Lower leg skin (tissue), 4 donors: ENCODE measurements at regions not wholly inside any gene's neighbourhood (a gene's known extent, or its start where the extent isn't known, plus 50 kb on each side); places are given as distances from the start of the nearest gene placed in this dataset.

ENCODE experiments used
- DNase-seq, 2 donors: peaks; one replicate each; pipeline ENCODE4 v3.0.0-alpha.2; 2019; ENCODE audit warnings: low spot score in 2 of 2
- H3K4me3 ChIP-seq: fragments of 200-600 bp; sonication (generic); 2 replicates; pipeline ENCODE4 v1.5.1; 2017; ENCODE audit warnings: mild to moderate bottlenecking, low read depth; ENCODE audit not compliant: poor library complexity, severe bottlenecking
- POLR2A ChIP-seq, 2 donors: fragments of 450-650 bp; IDR thresholded peaks; one replicate each; pipeline ENCODE4 v1.6.1; 2016 to 2017; ENCODE audit warnings: antibody characterized with exemption in 2 of 2, mild to moderate bottlenecking in 1 of 2, moderate library complexity in 1 of 2
- WGBS, 2 donors: methylation state at CpG; one replicate each; pipeline ENCODE4 v1.1.5; 2018; 5-methylcytosine and 5-hydroxymethylcytosine counted together
- intact Hi-C: fragments of 100-400 bp; cut with DNase I; formaldehyde crosslinking; loops from one replicate; pipeline ENCODE4 v1.15.0; 2023; ENCODE audit warnings: low total_unique reads
- TF ChIP-seq, protein P1 (sequence below), 3 donors: fragments of 450-650 bp; IDR thresholded peaks; one replicate each; pipeline ENCODE4 v1.5.1; 2016; ENCODE audit warnings: antibody characterized with exemption in 3 of 3, mild to moderate bottlenecking in 3 of 3, moderate library complexity in 2 of 3

DNA sequence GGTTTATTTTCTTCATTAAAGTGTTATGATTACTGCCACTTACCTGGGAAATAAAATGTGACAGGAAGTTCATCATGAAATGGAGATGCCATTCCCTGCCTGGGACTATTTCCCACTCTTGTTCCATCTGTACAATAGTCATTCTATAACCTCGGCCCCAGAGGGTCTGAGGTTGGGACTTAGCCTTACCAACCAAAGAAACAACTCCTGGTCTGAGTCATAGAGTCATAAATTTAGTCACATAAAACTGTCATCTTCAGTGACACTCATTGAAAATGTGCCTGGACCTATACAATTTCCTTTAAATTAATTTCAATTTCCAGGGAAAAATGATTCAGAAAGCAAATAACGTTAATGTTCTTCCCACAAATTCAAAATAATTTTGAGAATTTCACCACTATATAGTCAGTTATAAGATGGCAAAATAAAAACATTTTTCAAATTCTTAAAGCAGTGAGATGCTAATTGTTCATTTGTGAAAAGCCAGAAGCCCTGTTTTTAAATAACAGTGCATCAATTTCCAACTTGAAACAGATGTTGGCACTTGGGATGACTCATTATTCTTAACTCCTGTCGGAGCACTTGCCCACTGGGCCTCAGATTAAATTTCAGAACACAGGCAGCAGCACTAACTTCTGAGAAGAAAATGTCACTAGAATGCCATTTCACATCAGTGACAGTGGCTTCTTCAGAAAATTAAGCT, 201.2 kb upstream of the SMLR1 start:
- TF ChIP-seq POLR2A (IDR thresholded peaks at IDR 0.05) = no peak
- TF ChIP-seq, protein P1, sequence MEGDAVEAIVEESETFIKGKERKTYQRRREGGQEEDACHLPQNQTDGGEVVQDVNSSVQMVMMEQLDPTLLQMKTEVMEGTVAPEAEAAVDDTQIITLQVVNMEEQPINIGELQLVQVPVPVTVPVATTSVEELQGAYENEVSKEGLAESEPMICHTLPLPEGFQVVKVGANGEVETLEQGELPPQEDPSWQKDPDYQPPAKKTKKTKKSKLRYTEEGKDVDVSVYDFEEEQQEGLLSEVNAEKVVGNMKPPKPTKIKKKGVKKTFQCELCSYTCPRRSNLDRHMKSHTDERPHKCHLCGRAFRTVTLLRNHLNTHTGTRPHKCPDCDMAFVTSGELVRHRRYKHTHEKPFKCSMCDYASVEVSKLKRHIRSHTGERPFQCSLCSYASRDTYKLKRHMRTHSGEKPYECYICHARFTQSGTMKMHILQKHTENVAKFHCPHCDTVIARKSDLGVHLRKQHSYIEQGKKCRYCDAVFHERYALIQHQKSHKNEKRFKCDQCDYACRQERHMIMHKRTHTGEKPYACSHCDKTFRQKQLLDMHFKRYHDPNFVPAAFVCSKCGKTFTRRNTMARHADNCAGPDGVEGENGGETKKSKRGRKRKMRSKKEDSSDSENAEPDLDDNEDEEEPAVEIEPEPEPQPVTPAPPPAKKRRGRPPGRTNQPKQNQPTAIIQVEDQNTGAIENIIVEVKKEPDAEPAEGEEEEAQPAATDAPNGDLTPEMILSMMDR (IDR thresholded peaks at IDR 0.05) = no peak
- no peak overlapping the region for H3K4me3 ChIP-seq
- WGBS, 2 donors = 28 to 30% methylated on average over 3 of the region's 3 CpGs
- intact Hi-C loops = no loop called here
- no peak for DNase-seq

DNA sequence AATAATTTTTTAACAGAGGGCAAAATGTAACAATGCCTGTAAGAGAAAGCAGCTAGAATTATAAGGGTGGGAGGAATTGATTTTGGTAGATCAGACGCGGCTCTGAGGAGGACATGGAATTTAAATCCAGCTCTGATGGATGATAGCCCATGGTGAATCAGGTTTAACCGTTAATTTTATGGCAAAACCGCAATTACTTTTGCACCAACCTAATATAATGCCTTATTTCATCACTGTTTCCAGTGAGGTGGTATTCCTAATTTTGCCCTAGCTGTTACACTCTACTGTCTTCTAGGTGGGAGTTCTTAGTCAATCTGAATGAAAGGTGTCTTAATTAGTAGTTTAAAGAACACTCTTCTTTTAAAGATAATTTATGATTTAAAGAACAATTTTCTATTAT, 198.3 kb upstream of the SMLR1 start:
- TF ChIP-seq POLR2A (IDR thresholded peaks at IDR 0.05) = no peak
- TF ChIP-seq, protein P1 (IDR thresholded peaks at IDR 0.05) = no peak
- intact Hi-C loops = no loop called here
- no peak for DNase-seq
- 89% methylated on average over 4 of the region's 4 CpGs for WGBS, 2 donors
- no peak overlapping the region for H3K4me3 ChIP-seq

DNA sequence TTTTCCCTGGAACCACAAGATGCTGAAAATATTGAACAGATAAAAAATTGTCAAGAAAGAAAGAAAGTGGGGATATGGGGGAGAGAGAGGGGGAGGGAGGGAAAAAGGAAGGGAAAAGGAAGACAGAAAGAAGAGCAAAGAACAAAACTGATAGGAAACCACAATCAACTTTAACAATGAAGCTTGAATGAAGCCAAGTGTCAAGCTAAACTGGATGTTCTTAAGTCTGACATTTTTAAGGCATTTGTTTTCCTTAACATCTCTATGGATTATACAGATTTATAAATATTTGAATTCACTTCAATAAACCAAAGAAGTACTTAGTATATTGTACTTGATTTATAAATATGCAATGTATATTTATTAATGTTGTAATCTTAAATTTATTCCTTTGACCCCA, 197.6 kb upstream of the SMLR1 start:
- no peak for DNase-seq
- intact Hi-C loops = no loop called here
- TF ChIP-seq, protein P1 (IDR thresholded peaks at IDR 0.05) = no peak
- no peak for TF ChIP-seq POLR2A (IDR thresholded peaks at IDR 0.05)
- no peak overlapping the region for H3K4me3 ChIP-seq

DNA sequence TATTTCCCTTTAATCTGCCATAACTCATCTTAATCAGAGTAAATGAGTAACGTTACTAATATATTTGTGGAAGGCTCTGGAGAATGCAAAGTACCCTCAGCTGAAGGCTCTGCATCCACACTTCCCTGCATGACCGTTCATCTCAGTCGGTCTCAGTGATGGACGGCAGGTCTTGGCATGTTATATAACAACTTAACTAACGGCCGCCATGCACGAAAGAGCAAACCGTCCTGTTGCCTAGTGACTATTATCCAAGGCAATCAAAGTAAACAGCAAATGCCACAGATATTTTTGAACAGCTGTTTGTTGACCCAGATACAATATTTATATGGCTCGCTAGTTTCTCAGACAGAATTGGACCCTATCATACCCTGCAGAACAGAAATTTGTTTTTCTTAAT, 194.9 kb upstream of the SMLR1 start:
- 30 to 44% methylated on average over 9 of the region's 9 CpGs for WGBS, 2 donors
- DNase-seq = no peak
- no peak overlapping the region for H3K4me3 ChIP-seq
- TF ChIP-seq POLR2A (IDR thresholded peaks at IDR 0.05) = no peak
- TF ChIP-seq, protein P1 (IDR thresholded peaks at IDR 0.05) = no peak
- intact Hi-C loops = no loop called here

DNA sequence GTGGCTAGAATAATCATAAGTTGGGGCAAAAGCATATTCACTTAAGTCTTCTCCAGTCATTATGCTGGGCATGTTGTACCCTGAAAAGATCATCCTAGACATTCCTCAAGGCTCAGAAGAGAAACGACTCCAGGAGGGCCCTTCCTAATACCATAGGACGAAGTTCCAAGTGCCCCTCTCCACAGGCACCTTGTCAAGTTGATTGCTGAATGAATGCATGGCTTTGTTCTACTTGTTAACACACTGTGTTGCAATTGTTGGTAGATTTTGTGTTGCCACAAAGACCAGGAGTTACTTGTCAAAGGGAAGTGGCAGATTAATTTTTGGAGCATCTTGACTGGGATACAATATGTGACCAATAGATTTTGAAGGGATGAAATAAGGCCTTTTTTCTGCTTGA, 194.3 kb upstream of the SMLR1 start:
- no peak overlapping the region for H3K4me3 ChIP-seq
- no peak for DNase-seq
- intact Hi-C loops = no loop called here
- TF ChIP-seq POLR2A (IDR thresholded peaks at IDR 0.05) = no peak
- TF ChIP-seq, protein P1 (IDR thresholded peaks at IDR 0.05) = no peak
- 72 to 73% methylated on average over 2 of the region's 2 CpGs for WGBS, 2 donors

DNA sequence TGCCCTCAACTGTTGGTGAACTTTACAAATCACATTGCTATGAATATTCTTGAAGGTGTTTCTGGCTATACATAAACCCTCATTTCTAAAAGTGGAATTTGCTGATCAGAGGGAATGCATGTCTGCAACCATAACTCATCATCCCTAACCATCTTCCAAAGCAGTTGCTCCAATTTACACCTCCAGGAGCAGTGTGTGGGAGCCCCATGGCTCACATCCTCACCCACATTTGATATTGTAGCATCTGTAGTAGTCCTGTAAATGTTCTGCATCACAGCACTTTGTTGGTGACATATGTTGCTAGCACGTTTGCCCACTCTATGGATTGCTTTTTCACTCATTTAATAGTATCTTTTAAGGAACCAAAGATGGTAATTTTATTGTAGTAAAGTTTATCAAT, 183.8 kb upstream of the SMLR1 start:
- intact Hi-C loops = no loop called here
- 58 to 78% methylated on average over 1 of the region's 1 CpG for WGBS, 2 donors
- no peak overlapping the region for H3K4me3 ChIP-seq
- TF ChIP-seq, protein P1 (IDR thresholded peaks at IDR 0.05) = no peak
- no peak for TF ChIP-seq POLR2A (IDR thresholded peaks at IDR 0.05)
- no peak for DNase-seq
